ENCODE measurements at regions not wholly inside any gene's neighbourhood (a gene's known extent, or its start where the extent isn't known, plus 50 kb on each side); places are given as distances from the start of the nearest gene placed in this dataset.

DNA sequence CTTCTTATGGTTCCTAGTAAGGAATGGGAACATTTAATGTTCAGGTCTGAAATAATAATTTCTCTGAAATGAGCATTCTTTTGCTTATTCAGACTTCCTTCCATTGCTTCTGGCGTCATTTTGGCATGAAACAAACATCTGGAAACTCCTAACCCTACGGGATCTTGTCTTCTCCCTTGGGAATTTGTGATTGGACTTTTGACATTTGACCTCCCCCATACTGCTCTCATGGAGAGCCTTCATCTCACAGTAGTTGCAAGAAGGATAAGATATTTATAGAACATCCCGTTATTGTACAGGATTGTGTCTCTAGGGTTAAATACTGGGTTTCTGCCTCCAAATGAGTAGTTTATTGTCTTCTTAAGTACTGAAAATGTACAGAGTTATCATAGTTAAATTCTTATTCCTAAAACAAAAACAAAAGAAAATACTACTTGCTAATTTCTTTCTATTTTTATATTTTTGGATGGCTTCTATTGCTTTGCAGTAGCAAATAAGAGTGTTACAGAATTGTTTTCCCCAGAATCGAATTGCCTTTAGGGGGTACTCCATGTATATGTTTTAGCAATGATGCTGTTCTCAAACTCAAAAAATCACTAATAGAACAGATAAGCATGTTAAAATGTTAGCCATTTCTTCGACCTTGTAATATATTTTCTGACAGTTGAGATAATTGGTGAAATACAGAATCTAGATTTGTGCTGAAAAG lies 366.8 kb downstream of the DLEU7 start:
- DNase-seq (ENCODE audit: low read depth) = no peak
- TF ChIP-seq, protein P1, sequence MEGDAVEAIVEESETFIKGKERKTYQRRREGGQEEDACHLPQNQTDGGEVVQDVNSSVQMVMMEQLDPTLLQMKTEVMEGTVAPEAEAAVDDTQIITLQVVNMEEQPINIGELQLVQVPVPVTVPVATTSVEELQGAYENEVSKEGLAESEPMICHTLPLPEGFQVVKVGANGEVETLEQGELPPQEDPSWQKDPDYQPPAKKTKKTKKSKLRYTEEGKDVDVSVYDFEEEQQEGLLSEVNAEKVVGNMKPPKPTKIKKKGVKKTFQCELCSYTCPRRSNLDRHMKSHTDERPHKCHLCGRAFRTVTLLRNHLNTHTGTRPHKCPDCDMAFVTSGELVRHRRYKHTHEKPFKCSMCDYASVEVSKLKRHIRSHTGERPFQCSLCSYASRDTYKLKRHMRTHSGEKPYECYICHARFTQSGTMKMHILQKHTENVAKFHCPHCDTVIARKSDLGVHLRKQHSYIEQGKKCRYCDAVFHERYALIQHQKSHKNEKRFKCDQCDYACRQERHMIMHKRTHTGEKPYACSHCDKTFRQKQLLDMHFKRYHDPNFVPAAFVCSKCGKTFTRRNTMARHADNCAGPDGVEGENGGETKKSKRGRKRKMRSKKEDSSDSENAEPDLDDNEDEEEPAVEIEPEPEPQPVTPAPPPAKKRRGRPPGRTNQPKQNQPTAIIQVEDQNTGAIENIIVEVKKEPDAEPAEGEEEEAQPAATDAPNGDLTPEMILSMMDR (IDR thresholded peaks at IDR 0.05; ENCODE audit: low read depth, low read length, missing control alignments) = no peak
- no peak overlapping the region for H3K4me3 ChIP-seq (ENCODE audit: low read depth, low read length)

DNA sequence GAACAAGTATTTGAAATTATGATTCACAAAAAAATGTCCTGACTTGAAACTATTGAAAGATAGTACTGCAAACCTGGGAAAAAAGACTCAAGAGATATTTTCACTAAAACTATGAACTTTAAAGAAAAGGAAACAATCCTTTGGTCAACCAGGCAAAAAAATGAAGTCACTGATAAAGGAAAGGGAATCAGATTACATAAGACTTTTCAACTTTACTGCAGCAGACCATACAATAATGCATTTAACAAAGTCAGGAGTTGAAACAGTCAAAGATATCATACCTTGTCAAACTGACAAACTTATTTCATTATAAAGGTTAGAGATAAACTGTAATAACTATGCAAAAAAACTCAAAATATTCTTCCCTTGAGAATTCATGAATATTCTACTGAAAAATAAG lies 361.6 kb downstream of the DLEU7 start:
- TF ChIP-seq, protein P1 (IDR thresholded peaks at IDR 0.05; ENCODE audit: low read depth, low read length, missing control alignments) = no peak
- no peak for DNase-seq (ENCODE audit: low read depth)
- H3K4me3 ChIP-seq (ENCODE audit: low read depth, low read length) = no peak overlapping the region

DNA sequence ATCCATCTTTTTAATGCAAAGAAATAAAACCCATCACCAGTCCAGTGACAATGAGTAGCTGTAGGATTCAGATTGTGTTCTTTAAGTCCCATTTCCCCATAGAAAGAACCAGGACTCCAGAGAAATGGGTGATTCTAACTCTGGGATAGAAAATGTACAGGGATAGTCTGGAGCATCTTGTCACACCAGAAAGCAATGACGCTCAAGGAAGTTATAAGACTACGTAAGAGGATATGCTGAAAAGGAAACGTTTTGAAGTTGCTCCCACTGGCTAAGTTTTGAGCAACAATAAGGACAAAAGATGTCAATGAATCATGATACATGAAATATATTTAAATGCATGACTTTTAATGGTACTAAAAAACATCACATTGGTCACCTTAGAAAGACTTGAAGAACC lies 360.1 kb downstream of the DLEU7 start:
- TF ChIP-seq, protein P1 (IDR thresholded peaks at IDR 0.05; ENCODE audit: low read depth, low read length, missing control alignments) = no peak
- no peak for DNase-seq (ENCODE audit: low read depth)
- no peak overlapping the region for H3K4me3 ChIP-seq (ENCODE audit: low read depth, low read length)

DNA sequence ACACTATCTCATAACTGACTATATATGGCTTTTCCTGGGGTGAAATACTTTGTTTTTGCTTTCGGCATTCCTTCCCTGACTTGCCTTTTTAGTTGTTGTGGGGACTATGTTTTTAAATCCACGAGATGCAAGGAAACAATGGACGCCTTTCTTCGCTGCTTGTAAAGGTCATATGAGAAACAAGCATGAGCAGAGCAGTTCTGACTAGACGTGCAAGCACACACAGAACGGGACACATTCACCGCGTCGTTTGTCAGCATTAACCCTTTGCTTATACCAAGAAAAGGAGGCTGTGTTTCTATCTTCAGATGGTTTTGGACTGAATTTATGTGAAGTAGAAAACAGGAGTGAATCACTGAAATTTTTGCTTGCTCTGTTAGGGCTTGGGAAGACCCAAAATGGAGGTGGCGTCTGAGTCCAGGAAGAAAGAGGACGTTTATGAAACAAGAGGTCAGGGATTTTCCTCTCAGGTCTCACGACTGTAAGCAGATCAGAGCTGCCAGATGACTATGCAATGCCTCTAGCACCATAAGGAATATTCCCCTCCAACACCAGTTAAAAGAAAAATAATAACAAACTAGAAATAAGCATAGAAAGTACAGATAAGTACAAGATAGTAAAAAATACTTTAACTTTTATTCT lies 358.9 kb downstream of the DLEU7 start:
- DNase-seq (ENCODE audit: low read depth) = no peak
- TF ChIP-seq, protein P1 (IDR thresholded peaks at IDR 0.05; ENCODE audit: low read depth, low read length, missing control alignments) = no peak
- H3K4me3 ChIP-seq (ENCODE audit: low read depth, low read length) = no peak overlapping the region

DNA sequence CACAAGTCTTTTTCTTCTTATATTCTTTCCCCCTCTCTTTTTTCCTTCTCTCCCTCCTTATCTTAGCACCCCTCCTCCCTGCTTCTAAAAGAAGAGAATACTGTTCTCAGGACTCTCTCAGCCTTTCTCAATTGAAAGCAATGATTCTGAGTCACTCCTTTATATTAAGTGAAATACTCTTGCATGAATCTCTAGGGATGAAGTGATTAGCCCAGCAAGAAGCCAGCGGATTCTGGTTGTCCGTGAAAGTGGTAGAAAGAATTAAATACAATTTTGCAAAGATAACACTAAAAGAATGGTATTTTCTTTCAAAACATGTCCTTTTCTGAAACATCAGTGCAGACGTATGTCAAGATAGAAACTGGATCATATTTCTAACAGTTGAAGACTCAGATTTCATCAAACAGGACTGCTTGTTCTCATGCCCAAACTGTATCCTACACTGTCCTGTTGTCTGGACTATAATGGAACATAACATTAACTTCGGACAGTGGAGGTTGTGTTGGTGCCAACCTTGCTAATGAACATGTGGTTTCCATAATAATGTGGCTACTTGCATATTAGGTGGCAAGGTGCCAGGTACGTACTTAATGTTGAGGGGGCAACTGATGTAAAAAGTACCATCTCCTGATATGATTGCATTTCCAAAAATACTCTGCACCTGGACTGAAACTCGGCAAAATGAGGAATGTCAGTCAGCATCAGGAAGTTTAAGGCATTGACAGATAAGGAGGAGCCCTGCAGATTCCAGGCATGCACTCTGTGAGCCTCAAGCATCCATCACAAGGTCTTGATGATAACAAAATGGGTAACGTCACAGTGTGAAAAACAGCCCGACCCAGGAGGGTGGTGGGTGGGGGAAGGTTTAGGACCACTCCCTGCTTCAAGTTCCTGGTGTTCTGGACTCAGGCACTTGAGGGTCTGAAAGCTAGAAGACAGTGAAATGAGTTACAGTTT lies 357.2 kb downstream of the DLEU7 start:
- no peak for DNase-seq (ENCODE audit: low read depth)
- H3K4me3 ChIP-seq (ENCODE audit: low read depth, low read length) = no peak overlapping the region
- TF ChIP-seq, protein P1 (IDR thresholded peaks at IDR 0.05; ENCODE audit: low read depth, low read length, missing control alignments) = no peak

DNA sequence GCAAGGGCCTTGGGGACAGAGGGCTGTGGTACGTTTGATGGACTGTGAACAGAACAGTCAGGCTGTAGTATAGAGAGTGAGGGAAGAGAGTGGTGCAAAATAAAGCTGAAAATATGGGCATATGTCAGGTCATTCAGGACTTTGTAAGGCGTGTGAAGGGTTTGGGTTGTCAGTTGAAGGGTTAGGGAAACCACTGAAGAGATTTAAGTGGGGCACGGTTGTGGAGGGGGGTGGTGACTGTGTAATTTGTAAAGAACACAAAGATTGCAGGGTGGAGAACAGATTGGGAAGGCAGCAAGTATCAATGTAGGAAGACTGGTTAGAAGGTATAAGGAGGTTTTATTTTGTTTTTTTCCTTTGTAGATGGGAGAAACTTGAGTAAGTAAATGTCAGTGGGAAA lies 349.8 kb downstream of the DLEU7 start:
- DNase-seq (ENCODE audit: low read depth) = no peak
- TF ChIP-seq, protein P1 (IDR thresholded peaks at IDR 0.05; ENCODE audit: low read depth, low read length, missing control alignments) = no peak
- H3K4me3 ChIP-seq (ENCODE audit: low read depth, low read length) = no peak overlapping the region

Measured in GM12864 (cell line).